Keratinocyte (primary cell): ENCODE measurements at regions not wholly inside any gene's neighbourhood (a gene's known extent, or its start where the extent isn't known, plus 50 kb on each side); places are given as distances from the start of the nearest gene placed in this dataset.

Experiments
- DNase-seq: peaks from one replicate; pipeline ENCODE4 v3.0.0-alpha.2; 2011; ENCODE audit warnings: low read depth, missing footprints, low spot score
- FAIRE-seq: peaks from 2 replicates; lab custom pipeline; 2011; peaks lifted over from hg19 to GRCh38; lab: Jason Lieb, UNC
- H2AFZ ChIP-seq: 2 replicates; pipeline ENCODE4 v1.6.0; 2012; ENCODE audit warnings: low read length, control low read depth, inconsistent platforms; ENCODE audit not compliant: control insufficient read depth
- H3K27ac ChIP-seq: 2 replicates; pipeline ENCODE4 v1.5.1; 2011; ENCODE audit warnings: low read length; ENCODE audit not compliant: control insufficient read depth, insufficient read depth
- H3K27me3 ChIP-seq: 3 replicates; pipeline ENCODE4 v1.6.0; 2011; ENCODE audit warnings: low read length; ENCODE audit not compliant: control insufficient read depth, insufficient read depth; ENCODE audit errors: extremely low read depth
- H3K36me3 ChIP-seq, 2 experiments: 2 replicates in 1 of 2; 3 replicates in 1 of 2; pipeline ENCODE4 v1.5.1; 2011; ENCODE audit warnings: low read length in 2 of 2, mild to moderate bottlenecking in 1 of 2; ENCODE audit not compliant: control insufficient read depth in 2 of 2, insufficient read depth in 2 of 2; ENCODE audit errors: extremely low read depth in 1 of 2
- H3K4me1 ChIP-seq: 3 replicates; pipeline ENCODE4 v1.5.1; 2011; ENCODE audit warnings: low read length; ENCODE audit not compliant: control insufficient read depth, insufficient read depth; ENCODE audit errors: extremely low read depth
- H3K4me2 ChIP-seq: 3 replicates; pipeline ENCODE4 v1.6.0; 2011; ENCODE audit warnings: low read depth, low read length; ENCODE audit not compliant: control insufficient read depth, insufficient read depth; ENCODE audit errors: extremely low read depth
- H3K4me3 ChIP-seq, 3 experiments: fragments of 200-600 bp in 1 of 3; sonication (generic) in 1 of 3; 2 replicates in 2 of 3; 3 replicates in 1 of 3; pipeline ENCODE4 v1.5.1; 2011 to 2016; ENCODE audit warnings: low read length in 3 of 3, mild to moderate bottlenecking in 3 of 3, control low read depth in 2 of 3, inconsistent platforms in 1 of 3, low read depth in 1 of 3, mixed read lengths in 1 of 3, mixed run types in 1 of 3, moderate library complexity in 1 of 3; ENCODE audit not compliant: control insufficient read depth in 2 of 3, insufficient read depth in 2 of 3; ENCODE audit errors: extremely low read depth in 1 of 3
- H3K79me2 ChIP-seq: 2 replicates; pipeline ENCODE4 v1.6.0; 2012; ENCODE audit warnings: low read length; ENCODE audit not compliant: control insufficient read depth, insufficient read depth
- H3K9ac ChIP-seq: 3 replicates; pipeline ENCODE4 v1.6.0; 2011; ENCODE audit warnings: low read length; ENCODE audit not compliant: control insufficient read depth, insufficient read depth; ENCODE audit errors: extremely low read depth
- H3K9me1 ChIP-seq: 3 replicates; pipeline ENCODE4 v1.6.0; 2011; ENCODE audit warnings: low read length; ENCODE audit not compliant: control insufficient read depth, insufficient read depth; ENCODE audit errors: extremely low read depth
- H3K9me3 ChIP-seq: 2 replicates; pipeline ENCODE4 v1.5.1; 2012; ENCODE audit warnings: low read depth, low read length; ENCODE audit not compliant: control insufficient read depth
- H4K20me1 ChIP-seq: 3 replicates; pipeline ENCODE4 v1.6.0; 2011; ENCODE audit warnings: low read length; ENCODE audit not compliant: control insufficient read depth, insufficient read depth; ENCODE audit errors: extremely low read depth
- EZH2 ChIP-seq: IDR thresholded peaks from one replicate; pipeline ENCODE4 v1.6.1; 2012; ENCODE audit warnings: inconsistent platforms, mild to moderate bottlenecking, low read length, moderate library complexity
- dilution Hi-C: fragments of 300-500 bp; cut with MboI; formaldehyde crosslinking; loops from one replicate; pipeline ENCODE4 v1.7.0; 2020; ENCODE audit warnings: low sequenced_read_pairs; ENCODE audit not compliant: extremely low pct_ligation_motif_present
- TF ChIP-seq, protein P1 (sequence below), 3 experiments: IDR thresholded peaks in 1 of 3; conservative IDR thresholded peaks in 1 of 3; optimal IDR thresholded peaks in 1 of 3; 2 replicates in 2 of 3; 3 replicates in 1 of 3; pipeline versions ENCODE3 to v1.5.1; 2011; ENCODE audit warnings: low read length in 3 of 3, mild to moderate bottlenecking in 3 of 3, moderate library complexity in 2 of 3, control low read depth in 1 of 3, inconsistent platforms in 1 of 3; ENCODE audit not compliant: insufficient read depth in 2 of 3; ENCODE audit errors: extremely low read depth in 1 of 3

DNA sequence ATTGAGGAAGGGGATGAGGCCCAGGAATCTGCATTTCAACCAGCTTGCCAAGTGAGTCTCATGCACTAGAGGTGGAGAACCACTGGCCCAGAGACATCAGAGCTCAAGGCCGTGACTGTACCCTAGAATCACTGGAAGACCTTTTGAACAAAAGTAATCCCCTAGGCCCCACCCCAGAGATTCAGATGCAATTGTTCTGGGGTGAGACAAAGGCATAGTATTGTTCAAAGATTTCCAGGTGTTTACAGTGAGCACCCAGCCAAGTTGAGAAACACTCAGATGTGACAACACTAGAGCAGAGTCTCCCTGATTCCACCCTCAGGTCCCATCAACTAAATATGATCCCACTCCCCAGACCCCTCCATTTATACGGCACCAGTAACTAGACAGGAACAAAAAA, 290.3 kb upstream of the TLE3 start:
- no peak overlapping the region for H2AFZ ChIP-seq
- no peak overlapping the region for H3K9ac ChIP-seq
- no peaks in the 10 kb centered on the region for H3K9me1 ChIP-seq
- no peaks in the 10 kb centered on the region for H3K4me1 ChIP-seq
- H3K27ac ChIP-seq: no peak overlapping the region
- H3K4me2 ChIP-seq: no peak overlapping the region
- no peak for TF ChIP-seq EZH2
- TF ChIP-seq, protein P1, sequence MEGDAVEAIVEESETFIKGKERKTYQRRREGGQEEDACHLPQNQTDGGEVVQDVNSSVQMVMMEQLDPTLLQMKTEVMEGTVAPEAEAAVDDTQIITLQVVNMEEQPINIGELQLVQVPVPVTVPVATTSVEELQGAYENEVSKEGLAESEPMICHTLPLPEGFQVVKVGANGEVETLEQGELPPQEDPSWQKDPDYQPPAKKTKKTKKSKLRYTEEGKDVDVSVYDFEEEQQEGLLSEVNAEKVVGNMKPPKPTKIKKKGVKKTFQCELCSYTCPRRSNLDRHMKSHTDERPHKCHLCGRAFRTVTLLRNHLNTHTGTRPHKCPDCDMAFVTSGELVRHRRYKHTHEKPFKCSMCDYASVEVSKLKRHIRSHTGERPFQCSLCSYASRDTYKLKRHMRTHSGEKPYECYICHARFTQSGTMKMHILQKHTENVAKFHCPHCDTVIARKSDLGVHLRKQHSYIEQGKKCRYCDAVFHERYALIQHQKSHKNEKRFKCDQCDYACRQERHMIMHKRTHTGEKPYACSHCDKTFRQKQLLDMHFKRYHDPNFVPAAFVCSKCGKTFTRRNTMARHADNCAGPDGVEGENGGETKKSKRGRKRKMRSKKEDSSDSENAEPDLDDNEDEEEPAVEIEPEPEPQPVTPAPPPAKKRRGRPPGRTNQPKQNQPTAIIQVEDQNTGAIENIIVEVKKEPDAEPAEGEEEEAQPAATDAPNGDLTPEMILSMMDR (optimal IDR thresholded peaks at IDR 0.05 in 1 of 3, IDR thresholded peaks at IDR 0.05 in 1 of 3, conservative IDR thresholded peaks at IDR 0.05 in 1 of 3; ENCODE audit: extremely low read depth in 1 of 3, insufficient read depth in 2 of 3, low read length in 3 of 3): no peak
- H3K4me3 ChIP-seq: no peak overlapping the region
- DNase-seq (no peak), FAIRE-seq (no peak)
- no peaks in the 10 kb centered on the region for H3K36me3 ChIP-seq
- dilution Hi-C loops: no loop called here
- H3K79me2 ChIP-seq: no peaks in the 10 kb centered on the region
- H4K20me1 ChIP-seq: no peaks in the 10 kb centered on the region
- H3K9me3 ChIP-seq: no peaks in the 10 kb centered on the region
- H3K27me3 ChIP-seq: peaks cover 5% of the 10 kb centered on the region

DNA sequence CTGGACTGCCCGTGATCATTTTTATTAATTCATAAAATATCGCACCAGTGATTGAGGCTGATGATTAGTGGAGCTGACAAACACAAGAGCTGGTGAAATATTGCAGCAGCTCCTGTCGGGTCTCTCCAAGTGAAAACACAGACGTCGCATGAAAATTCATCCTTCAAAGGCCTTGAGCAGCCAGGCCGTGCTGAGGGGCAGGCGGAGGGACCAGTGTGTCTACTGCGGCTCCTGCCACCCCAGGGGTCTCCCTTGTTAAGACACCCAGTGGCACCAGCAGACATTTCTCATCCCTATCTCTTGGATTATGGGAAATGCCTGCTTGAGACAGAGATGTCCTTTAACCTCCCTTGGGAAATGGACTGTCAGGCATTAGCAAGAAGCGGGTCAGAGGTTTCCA, 289.4 kb upstream of the TLE3 start:
- no peak overlapping the region for H2AFZ ChIP-seq
- no peaks in the 10 kb centered on the region for H4K20me1 ChIP-seq
- H3K9me1 ChIP-seq: no peaks in the 10 kb centered on the region
- no peak for TF ChIP-seq EZH2
- TF ChIP-seq, protein P1 (optimal IDR thresholded peaks at IDR 0.05 in 1 of 3, IDR thresholded peaks at IDR 0.05 in 1 of 3, conservative IDR thresholded peaks at IDR 0.05 in 1 of 3; ENCODE audit: extremely low read depth in 1 of 3, insufficient read depth in 2 of 3, low read length in 3 of 3): no peak
- H3K4me1 ChIP-seq: no peaks in the 10 kb centered on the region
- no peaks in the 10 kb centered on the region for H3K79me2 ChIP-seq
- no peaks in the 10 kb centered on the region for H3K36me3 ChIP-seq
- H3K4me3 ChIP-seq: no peak overlapping the region
- dilution Hi-C loops: no loop called here
- H3K4me2 ChIP-seq: no peak overlapping the region
- DNase-seq (no peak), FAIRE-seq (no peak)
- no peak overlapping the region for H3K27ac ChIP-seq
- H3K9me3 ChIP-seq: no peaks in the 10 kb centered on the region
- no peak overlapping the region for H3K9ac ChIP-seq
- H3K27me3 ChIP-seq: peaks cover 5% of the 10 kb centered on the region
